HepG2 (cell line): ENCODE measurements at regions not wholly inside any gene's neighbourhood (a gene's known extent, or its start where the extent isn't known, plus 50 kb on each side); places are given as distances from the start of the nearest gene placed in this dataset.

Experiments used
- ATAC-seq: fragments of 200-7000 bp; cut with Tn5 transposase; 3 replicates; pipeline ENCODE4 v1.9.1; 2020; ENCODE audit warnings: mild to moderate bottlenecking, moderate library complexity
- BruUV-seq: library from RNA; stranded (reverse); fragments of 400-500 nt; replicated peaks from 2 replicates; lab custom pipeline; 2021; lab: Mats Ljungman, UMichigan
- CTCF ChIA-PET: fragments of 300-600 bp; formaldehyde crosslinking; extraction: SDS; loops from one replicate; lab custom pipeline; 2021; ENCODE audit warnings: low total read pairs, inconsistent platforms, low intra/inter-chr PET ratio; lab: Yijun Ruan, JAX
- POLR2A ChIA-PET: fragments of 350-600 bp; sonication (Branson Sonifier 250); formaldehyde crosslinking; loops from one replicate; lab custom pipeline; 2020; ENCODE audit warnings: antibody characterized with exemption, inconsistent platforms; lab: Yijun Ruan, JAX
- DNase-seq: peaks from one replicate; pipeline ENCODE4 v3.0.0-alpha.2; 2015; ENCODE audit warnings: low spot score
- FAIRE-seq: peaks from 3 replicates; lab custom pipeline; 2011; peaks lifted over from hg19 to GRCh38; lab: Jason Lieb, UNC
- H2AFZ ChIP-seq: one replicate; pipeline ENCODE4 v1.6.1; 2011; ENCODE audit warnings: low read length, inconsistent platforms
- H3K27ac ChIP-seq: fragments of 300-600 bp; 3 replicates; pipeline ENCODE4 v1.8.0; 2011; ENCODE audit warnings: mixed run types, mild to moderate bottlenecking, mixed read lengths, low read length, inconsistent platforms; ENCODE audit not compliant: insufficient read depth; ENCODE audit errors: extremely low read length
- H3K27me3 ChIP-seq, 2 experiments: fragments of 200-600 bp in 1 of 2; 2 replicates in 1 of 2; 3 replicates in 1 of 2; pipeline versions ENCODE4 v1.6.0 to v1.8.0; 2011; ENCODE audit warnings: low read length in 2 of 2, mild to moderate bottlenecking in 2 of 2, moderate library complexity in 2 of 2, inconsistent platforms in 1 of 2; ENCODE audit not compliant: insufficient read depth in 2 of 2, control insufficient read depth in 1 of 2
- H3K36me3 ChIP-seq, 2 experiments: fragments of 200-600 bp in 1 of 2; replicated peaks in 1 of 2; 2 replicates in 1 of 2; 3 replicates in 1 of 2; pipeline versions ENCODE4 v1.5.1 to v1.8.0; 2011; ENCODE audit warnings: low read length in 2 of 2, inconsistent platforms in 1 of 2; ENCODE audit not compliant: insufficient read depth in 2 of 2, control insufficient read depth in 1 of 2
- H3K4me1 ChIP-seq: 2 replicates; pipeline ENCODE4 v1.5.1; 2012; ENCODE audit warnings: low read length, inconsistent platforms; ENCODE audit not compliant: insufficient read depth
- H3K4me2 ChIP-seq: 2 replicates; pipeline ENCODE4 v1.6.0; 2011; ENCODE audit warnings: low read depth, low read length, inconsistent platforms
- H3K4me3 ChIP-seq, 3 experiments: fragments of 200-600 bp in 1 of 3; sonication (generic), shearing (Covaris generic) in 1 of 3; replicated peaks in 1 of 3; 2 replicates each; pipeline ENCODE4 v1.5.1; 2011 to 2016; ENCODE audit warnings: low read length in 3 of 3, inconsistent platforms in 2 of 3, low read depth in 2 of 3, mild to moderate bottlenecking in 2 of 3, control low read depth in 1 of 3, mixed read lengths in 1 of 3; ENCODE audit not compliant: insufficient read depth in 1 of 3
- H3K79me2 ChIP-seq: one replicate; pipeline ENCODE4 v1.6.1; 2011; ENCODE audit warnings: low read length, inconsistent platforms; ENCODE audit not compliant: insufficient read depth
- H3K9ac ChIP-seq: 2 replicates; pipeline ENCODE4 v1.6.0; 2011; ENCODE audit warnings: mild to moderate bottlenecking, low read depth, low read length, inconsistent platforms; ENCODE audit not compliant: insufficient read depth
- H3K9me3 ChIP-seq: 2 replicates; pipeline ENCODE4 v1.5.1; 2012; ENCODE audit warnings: mild to moderate bottlenecking, low read length
- H4K20me1 ChIP-seq: 2 replicates; pipeline ENCODE4 v1.6.0; 2011; ENCODE audit warnings: inconsistent platforms, mild to moderate bottlenecking, low read length, moderate library complexity; ENCODE audit not compliant: insufficient read depth
- DBP ChIP-seq: sonication (generic); formaldehyde crosslinking; IDR thresholded peaks from 2 replicates; pipeline ENCODE4 v1.4.0; 2020; ENCODE audit warnings: missing genetic modification reagents; ENCODE audit errors: not compliant biosample characterization
- GLI4 ChIP-seq: sonication (generic); formaldehyde crosslinking; IDR thresholded peaks from 2 replicates; pipeline ENCODE4 v1.5.1; 2020; ENCODE audit warnings: missing genetic modification reagents, mild to moderate bottlenecking, moderate library complexity, borderline replicate concordance
- HNRNPL ChIP-seq: fragments of 200-400 bp; formaldehyde crosslinking; IDR thresholded peaks from 2 replicates; pipeline ENCODE4 v1.6.1; 2017; ENCODE audit warnings: mild to moderate bottlenecking, low read depth, low read length
- IKZF5 ChIP-seq: IDR thresholded peaks from 2 replicates; pipeline ENCODE4 v1.6.1; 2018; ENCODE audit warnings: missing genetic modification reagents, mild to moderate bottlenecking, missing compliant biosample characterization
- PLSCR1 ChIP-seq: sonication (generic); formaldehyde crosslinking; IDR thresholded peaks from 2 replicates; pipeline ENCODE4 v1.5.0; 2020; ENCODE audit warnings: missing genetic modification reagents, mild to moderate bottlenecking, borderline replicate concordance
- POGK ChIP-seq: sonication (generic); formaldehyde crosslinking; conservative IDR thresholded peaks from 2 replicates; pipeline ENCODE4 v1.8.0; 2022; ENCODE audit warnings: mild to moderate bottlenecking, moderate library complexity, missing genetic modification reagents
- SCMH1 ChIP-seq: sonication (generic); formaldehyde crosslinking; IDR thresholded peaks from 2 replicates; pipeline ENCODE4 v1.9.0; 2021; ENCODE audit warnings: missing genetic modification reagents, mild to moderate bottlenecking, borderline replicate concordance
- SP4 ChIP-seq: sonication (generic); formaldehyde crosslinking; IDR thresholded peaks from 2 replicates; pipeline ENCODE4 v1.8.1; 2023; ENCODE audit warnings: mild to moderate bottlenecking, missing genetic modification reagents
- ZMYM2 ChIP-seq: sonication (generic); formaldehyde crosslinking; IDR thresholded peaks from 2 replicates; pipeline ENCODE4 v1.8.0; 2022; ENCODE audit warnings: mild to moderate bottlenecking, missing genetic modification reagents
- ZNF383 ChIP-seq: sonication (generic); formaldehyde crosslinking; IDR thresholded peaks from 2 replicates; pipeline ENCODE4 v1.4.0; 2020; ENCODE audit warnings: missing genetic modification reagents, mild to moderate bottlenecking, borderline replicate concordance
- WGBS: methylation state at CpG from one replicate; pipeline ENCODE4 v1.1.6; 2017; ENCODE audit warnings: low lambda C conversion rate; 5-methylcytosine and 5-hydroxymethylcytosine counted together
- in situ Hi-C: cut with HindIII; loops from 2 replicates; pipeline ENCODE4 v1.10.0; 2017; ENCODE audit warnings: low pct_unique_long_range_greater_than_20kb; ENCODE audit not compliant: extremely low pct_ligation_motif_present
- intact Hi-C: fragments of 100-400 bp; cut with micrococcal nuclease; formaldehyde crosslinking; loops from one replicate; pipeline ENCODE4 v1.10.0; 2022; ENCODE audit not compliant: unreplicated experiment

- TF ChIP-seq SP4 (CRISPR knock-in tag) (no peak), GLI4 (no peak), ZMYM2 (CRISPR knock-in tag) (no peak), DBP (CRISPR knock-in tag) (no peak), IKZF5 (CRISPR knock-in tag) (no peak), PLSCR1 (no peak), ZNF383 (CRISPR knock-in tag) (no peak), POGK (CRISPR knock-in tag) (no peak), SCMH1 (CRISPR knock-in tag) (no peak), HNRNPL (no peak)
- TF ChIP-seq, all 625 proteins: peak for 0
- WGBS = 6% methylated on average over 2 of the region's 2 CpGs
- BruUV-seq = no TSS peak
- no peaks in the 10 kb centered on the region for H3K79me2 ChIP-seq
- FAIRE-seq = no peak
- in situ Hi-C loops (no loop called here), intact Hi-C loops (no loop called here)
- no peak overlapping the region for H3K4me2 ChIP-seq
- DNase-seq = no peak
- H3K4me3 ChIP-seq = no peak overlapping the region
- H2AFZ ChIP-seq = no peak overlapping the region
- no peaks in the 10 kb centered on the region for H3K4me1 ChIP-seq
- POLR2A ChIA-PET = no interaction called here
- H4K20me1 ChIP-seq = no peaks in the 10 kb centered on the region
- H3K9ac ChIP-seq = no peak overlapping the region
- no peaks in the 10 kb centered on the region for H3K9me3 ChIP-seq
- CTCF ChIA-PET = no interaction called here
- H3K36me3 ChIP-seq = no peaks in the 10 kb centered on the region
- no peaks in the 10 kb centered on the region for H3K27me3 ChIP-seq
- no peak overlapping the region for H3K27ac ChIP-seq
- ATAC-seq = no peak
These were observed 364.3 kb upstream of the SPTLC3 start for GRCh38 chr20:12644461-12644860.
